CD4-positive, alpha-beta T cell treated with Interleukin-2 at 100 ng/mL for 4 hours (primary cell): ENCODE measurements at regions not wholly inside any gene's neighbourhood (a gene's known extent, or its start where the extent isn't known, plus 50 kb on each side); places are given as distances from the start of the nearest gene placed in this dataset.
"Not testable (repeated sequence)": the region's sequence is repeated elsewhere in the genome, so short reads cannot be mapped to it uniquely, and the experiment has no call there.

Experiments
- DNase-seq: peaks from one replicate; pipeline ENCODE4 v3.0.0-alpha.2; 2020; ENCODE audit warnings: low spot score

DNA sequence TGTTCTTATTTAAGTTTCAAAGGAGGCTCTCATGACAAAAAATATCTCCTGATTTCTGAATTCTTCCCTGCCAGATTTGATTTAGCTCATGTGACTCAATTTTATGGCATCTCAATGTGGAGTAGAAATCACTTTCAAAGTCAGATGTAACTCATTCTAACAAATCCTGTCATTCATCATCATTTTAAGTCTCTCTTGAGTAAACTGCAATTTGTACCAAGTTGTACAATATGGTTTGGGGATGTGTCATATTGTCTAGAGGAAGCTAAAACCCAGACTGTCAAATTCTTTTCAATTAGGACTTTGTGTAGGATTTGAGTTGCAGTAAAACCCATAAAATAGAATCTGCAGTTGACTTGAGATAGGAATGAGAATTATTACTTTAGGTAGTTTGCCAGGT lies 2101.0 kb downstream of the NCAM2 start:
- DNase-seq, result no peak

DNA sequence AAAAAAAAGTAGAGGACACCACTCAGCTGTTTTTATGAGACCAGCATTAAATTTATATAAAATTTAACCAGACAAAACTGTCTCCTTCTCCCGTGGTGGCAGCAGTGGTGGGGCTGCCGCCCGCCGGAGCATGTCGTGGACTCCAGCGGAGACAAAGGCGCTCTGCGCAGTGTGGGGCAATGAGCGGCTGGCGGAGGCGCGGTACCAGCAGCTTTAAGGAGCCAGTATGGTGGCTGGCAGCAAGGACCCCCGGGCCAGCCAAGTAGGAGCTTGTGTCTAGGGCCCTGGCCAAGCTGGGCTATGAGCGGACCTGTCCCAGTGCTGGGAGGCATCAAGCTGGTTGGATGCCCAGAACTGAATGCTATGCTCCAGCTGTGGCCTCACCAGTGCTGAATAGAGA lies 2102.9 kb downstream of the NCAM2 start:
- DNase-seq, result no peak

DNA sequence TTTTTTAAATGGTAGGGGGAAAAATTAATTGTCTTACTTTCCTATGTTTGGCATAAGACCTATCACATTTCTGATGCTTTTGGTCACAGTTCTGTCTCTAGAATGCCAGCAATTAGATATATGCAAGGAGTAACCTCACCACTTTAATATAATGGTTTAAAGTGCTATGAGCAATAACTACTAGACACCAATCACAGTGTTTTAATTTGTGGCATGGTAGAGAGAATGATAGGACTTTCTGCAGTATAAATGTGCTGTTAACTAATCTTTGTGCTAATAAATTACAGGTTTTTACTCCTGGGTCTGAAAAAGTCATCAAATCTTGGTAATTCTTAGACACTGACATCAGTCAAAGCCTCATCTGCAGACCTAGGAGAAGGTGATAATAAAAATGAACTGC lies 2110.3 kb downstream of the NCAM2 start:
- no peak for DNase-seq

DNA sequence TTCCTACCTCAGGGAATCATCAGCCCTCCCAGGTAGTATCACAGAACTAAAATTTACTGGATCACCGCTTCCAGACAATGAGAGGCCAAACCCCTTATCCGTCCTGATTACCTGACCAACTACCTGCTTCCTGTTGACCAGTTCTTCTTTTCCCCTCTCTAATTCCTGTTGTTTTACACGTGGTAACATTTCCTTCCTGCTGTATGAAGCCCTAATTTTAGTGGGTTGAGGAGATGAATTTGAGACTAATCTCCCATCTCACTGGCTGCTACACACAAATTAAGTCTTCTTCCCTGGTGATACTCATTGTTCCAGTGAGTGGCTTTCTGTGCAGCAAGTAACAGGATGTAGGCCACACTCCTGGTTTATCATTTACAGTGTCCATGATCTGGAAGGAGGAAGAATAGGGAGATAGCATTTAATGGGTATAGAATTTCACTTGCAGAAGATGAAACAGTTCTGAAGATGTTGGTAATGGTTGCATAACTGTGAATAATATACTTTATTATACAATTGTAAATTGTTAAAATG lies 2112.9 kb downstream of the NCAM2 start:
- no peak for DNase-seq

DNA sequence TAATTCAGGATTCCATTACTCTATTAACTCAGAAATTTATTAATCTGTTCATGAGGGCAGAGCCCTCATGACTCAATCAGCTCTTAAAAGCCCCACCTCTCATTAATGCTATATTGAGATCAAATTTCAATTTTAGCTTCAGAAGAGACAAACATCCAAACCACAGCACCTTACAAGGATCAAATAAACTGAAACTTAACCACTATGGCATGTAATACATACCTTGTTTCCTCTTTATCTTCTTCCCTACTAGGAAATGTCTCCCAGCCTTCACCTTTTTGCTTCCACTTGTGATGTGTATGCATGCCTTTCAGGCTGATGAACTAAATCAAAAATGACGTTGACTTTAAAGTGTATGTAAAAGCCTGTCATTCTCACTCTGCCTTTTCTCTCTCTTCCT lies 2121.3 kb downstream of the NCAM2 start:
- no peak for DNase-seq

DNA sequence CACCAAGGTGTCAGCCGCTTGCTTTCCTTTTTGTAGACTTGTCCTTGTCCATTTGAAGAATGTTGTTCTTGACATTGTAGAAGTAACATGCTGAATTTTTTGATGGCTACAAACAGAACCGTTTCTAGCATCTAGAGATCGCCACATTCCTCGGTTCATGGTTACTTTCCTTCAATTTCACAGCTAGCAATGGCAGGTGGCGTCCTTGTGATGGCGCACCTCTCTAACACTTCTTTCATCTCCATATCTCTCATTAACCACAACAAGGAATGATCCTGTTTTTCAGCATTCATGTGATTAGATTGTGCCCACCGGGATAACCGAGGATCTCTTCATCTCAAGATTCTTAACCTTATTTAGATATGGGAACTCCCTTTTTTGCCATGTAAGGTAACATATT lies 2129.8 kb downstream of the NCAM2 start:
- no peak for DNase-seq

DNA sequence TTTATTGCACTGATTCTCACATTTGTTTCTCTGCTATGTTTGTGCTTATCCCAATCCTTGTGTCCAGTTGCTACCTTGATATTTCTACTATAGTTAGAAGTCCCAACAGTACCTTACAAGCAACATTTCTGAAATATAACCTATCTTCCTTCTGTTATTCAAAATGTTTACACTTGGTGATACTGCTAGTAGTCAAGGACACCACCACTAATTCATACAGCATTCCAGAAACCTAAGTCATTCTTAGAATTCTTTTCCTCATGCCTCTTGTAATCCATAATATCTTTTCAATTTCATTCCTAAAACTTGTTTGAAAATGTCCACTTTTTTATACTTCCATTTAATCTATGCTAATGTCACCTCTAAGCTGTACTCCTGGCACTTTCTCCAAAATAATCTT lies 2132.1 kb downstream of the NCAM2 start:
- DNase-seq, result no peak

DNA sequence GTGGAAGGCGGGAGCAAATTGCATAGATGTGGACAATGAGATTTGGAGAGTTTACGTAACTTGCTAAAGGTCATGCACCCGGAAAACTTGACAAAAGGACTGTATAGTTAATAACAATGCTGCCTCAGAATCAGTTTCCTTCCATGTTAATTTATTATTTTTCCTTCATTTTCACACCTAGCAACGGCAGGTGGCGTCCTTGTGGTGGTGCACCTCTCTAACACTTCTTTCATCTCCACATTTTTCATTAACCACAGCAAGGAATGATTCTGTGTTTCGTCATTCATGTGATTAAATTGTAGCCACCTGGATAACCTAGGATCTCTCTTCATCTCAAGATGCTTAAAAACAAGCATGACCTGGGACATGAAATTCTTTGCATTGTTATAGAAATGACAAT lies 2133.0 kb downstream of the NCAM2 start:
- DNase-seq, result no peak

DNA sequence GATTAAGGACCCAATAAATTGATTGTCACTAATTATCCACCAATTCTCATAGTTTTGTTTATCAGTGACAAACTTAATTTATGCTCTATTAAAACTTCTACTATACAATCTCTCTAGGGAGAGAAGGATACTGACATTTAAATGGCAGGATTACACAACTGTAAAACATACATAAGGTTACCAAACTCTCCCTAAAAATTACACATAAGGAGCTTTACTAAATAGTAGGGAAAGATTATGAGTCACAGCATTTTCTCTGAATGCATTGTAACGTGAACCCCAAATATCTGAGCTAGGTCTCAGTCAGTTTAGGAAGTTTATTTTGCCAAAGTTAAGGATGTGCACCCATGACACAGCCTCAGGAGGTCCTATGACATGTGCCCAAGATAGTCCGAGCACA lies 2140.6 kb downstream of the NCAM2 start:
- no peak for DNase-seq

DNA sequence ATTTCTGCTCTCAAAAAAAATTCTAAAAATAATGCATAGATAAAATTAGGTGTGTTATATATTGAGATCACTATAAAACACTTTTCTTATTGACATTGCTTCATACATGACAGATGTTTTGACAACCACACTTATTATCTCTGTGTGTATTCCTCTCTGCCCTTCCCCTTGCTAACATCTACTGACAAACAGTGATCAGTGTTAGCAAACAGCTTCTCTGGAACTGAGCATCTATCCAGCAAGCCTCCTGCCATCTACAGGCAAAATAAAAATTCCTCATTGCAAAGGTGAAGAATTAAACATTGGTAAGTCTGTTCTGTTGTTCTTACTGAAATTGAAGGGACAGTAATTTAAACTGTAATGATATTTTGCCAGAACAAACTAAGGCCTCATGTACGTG lies 2153.9 kb downstream of the NCAM2 start:
- no peak for DNase-seq

DNA sequence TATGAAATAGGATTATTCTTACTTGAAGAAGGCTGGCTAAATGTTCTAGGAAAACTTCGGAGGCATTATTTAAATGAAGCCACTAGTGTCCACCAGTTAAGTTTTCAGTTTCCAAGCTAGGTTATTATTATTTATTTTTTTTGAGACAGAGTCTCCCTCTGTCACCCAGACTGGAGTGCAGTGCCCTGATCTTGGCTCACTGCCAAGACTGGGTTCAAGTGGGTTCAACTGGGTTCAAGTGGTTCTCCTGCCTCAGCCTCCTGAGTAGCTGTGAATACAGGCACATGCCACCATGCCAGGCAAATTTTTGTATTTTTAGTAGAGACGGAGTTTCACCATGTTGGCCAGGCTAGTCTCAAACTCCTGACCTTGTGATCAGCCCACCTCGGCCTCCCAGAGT lies 2155.6 kb downstream of the NCAM2 start:
- DNase-seq, result not testable (repeated sequence)

DNA sequence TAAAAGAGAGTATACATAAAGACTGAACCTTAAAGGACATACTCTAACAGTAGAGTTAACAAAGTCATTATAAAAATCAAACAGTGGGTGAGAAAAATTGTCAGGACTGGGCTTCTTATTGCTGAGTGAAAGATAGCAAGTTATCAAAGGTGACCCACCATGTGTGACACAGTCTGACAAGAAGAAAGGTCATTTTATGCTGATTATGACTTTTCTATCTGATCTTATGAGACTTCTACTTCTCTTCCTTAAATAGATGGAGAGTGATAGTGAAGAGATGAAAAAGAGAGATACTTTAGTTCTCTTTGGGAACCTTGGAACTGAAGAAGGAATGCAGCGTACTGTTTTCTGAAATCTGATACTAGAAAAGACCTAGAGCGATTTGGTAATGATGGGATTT lies 2157.1 kb downstream of the NCAM2 start:
- DNase-seq, result no peak

DNA sequence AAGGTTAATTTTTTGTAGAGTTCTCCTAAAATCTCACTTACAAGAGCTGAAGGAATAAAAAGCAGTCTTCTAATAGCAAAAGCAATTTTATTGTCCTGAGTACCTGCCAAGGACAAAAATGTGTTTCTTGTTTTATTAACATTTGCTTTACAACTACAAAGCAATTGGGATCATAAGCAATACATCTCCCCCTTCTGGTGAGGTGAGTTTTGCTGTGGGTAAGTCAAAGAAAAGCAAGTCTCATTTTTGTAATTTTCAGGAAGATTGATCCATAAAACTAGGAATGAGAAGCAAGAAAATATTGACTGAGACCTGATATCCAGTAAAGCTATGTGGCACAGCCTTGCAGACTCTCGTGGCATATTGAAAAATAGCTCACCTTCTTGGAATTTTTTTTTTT lies 2162.7 kb downstream of the NCAM2 start:
- no peak for DNase-seq

DNA sequence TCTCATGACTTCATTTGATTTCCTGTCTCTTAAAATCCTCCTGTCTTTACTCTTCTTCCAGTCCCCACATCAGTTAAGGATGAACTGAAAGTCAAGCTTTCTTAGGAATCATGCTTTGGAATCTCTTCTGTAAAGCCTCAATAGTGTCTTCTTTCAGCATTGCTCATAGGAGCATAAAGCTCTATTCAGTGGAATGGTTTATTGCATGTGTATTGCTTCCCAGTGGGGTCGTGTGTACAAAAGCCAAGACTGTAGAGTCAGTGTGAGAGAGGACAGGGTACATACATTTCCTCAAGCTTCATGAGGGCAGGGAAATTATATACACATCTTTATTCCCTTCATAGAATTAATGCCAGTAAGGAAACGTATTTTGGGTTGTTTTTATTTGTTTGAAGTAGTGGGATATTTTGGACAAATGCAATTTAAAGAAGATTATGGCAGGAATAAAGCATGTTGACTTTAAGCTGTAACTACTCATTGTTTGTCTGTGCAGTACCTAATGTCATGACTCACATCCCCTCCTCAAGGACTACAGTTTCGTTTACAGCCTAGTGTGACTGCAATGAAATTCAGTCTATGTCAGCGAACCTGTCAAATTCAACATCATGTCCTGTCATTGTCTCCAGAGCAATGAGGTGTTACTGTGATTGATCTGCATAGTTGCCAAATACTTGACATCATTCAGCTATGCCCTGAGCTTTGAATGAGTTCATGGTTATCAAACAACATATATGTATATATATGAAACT lies 2164.2 kb downstream of the NCAM2 start:
- DNase-seq, result no peak
